ENCODE measurements at regions not wholly inside any gene's neighbourhood (a gene's known extent, or its start where the extent isn't known, plus 50 kb on each side); places are given as distances from the start of the nearest gene placed in this dataset.

DNA sequence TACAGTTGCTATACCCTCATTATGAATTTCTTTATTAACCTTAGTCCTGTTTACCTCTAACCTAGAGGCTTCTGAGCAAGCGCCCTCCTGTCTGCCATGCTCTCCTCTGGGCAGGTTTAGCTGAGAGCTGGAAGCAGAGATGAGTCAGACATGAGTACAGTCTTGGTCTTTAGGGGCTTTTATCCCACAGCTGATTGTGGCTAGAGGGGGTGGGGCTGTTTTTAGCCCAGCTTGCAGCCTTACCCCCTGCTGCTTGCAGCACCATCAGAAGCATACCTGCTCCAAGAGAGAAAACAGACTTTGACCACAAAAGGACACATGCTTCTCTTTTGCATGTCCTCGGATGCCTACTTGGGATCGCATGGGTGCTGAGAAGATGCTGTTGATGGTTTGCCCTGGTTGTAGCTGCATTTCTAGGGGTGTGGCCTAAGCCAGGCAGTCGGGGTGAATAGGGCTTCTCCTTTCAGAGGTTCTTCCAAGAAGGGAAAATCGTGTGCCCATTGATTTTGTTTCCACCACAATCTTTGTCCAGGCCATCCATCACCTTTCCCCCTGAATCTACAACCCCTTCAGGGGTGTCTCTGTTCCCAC lies 115.0 kb upstream of the LGALSL start:
- DNase-seq (ENCODE audit: low spot score) = no peak

DNA sequence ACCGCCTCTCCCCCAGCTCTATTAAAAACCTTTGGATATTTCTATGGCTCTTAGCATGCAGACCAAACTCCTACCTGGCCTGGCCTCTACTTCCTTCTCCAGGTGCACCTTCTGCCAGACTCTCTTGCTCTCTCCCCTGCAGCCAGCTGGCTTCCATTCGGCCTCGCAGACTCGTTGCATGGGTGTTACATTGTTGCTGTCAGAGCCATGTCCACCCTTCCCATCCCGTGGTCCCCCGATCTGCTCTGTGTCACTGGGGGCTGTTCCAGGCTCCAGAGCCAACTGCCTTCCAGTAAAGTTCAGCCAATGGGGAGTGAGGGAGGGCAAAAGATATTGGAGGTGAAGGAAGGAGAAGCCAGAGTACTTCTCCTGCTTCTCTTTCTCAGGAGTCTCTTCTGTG lies 112.5 kb upstream of the LGALSL start:
- DNase-seq (ENCODE audit: low spot score) = no peak

DNA sequence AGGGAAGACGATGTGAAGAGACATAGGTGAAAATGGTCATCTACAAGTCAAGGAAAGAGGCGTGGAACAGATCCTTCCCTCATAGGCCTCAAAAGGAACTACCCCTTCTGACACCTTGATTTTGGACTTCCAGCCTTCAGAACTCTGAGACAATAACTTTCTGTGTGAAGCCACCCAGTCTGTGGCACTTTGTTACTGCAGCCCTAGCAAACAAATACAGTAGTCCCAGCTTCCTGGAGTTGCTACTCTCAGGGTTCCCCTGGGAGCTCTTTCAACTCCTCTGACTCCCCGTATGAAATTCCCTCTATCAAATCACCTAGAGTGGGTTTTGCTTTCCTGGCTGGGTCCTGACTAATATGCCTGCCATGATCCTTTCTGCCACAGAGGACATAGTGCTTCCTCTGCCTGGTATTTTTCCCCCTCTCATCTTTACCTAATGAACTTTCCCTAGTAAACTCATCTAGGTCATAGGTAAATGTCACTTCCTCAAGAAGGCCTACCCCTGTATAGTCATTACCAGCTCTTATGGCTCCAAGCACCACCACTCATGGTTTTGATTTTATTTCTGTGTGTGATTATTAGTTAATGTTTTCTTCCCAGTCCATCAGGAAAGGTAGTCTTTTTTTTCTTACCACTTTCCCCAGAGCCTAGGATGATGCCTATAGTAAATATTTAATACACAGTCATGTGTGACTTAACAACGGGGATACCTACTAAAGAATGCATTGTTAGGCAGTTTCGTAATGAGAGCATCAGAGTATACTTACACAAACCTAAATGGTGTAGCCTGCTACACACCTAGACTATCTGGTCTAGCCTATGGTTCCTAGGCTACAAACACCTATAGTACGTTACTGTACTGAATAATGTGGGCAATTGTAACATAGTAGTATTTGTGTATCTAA lies 111.5 kb upstream of the LGALSL start:
- no peak for DNase-seq (ENCODE audit: low spot score)

DNA sequence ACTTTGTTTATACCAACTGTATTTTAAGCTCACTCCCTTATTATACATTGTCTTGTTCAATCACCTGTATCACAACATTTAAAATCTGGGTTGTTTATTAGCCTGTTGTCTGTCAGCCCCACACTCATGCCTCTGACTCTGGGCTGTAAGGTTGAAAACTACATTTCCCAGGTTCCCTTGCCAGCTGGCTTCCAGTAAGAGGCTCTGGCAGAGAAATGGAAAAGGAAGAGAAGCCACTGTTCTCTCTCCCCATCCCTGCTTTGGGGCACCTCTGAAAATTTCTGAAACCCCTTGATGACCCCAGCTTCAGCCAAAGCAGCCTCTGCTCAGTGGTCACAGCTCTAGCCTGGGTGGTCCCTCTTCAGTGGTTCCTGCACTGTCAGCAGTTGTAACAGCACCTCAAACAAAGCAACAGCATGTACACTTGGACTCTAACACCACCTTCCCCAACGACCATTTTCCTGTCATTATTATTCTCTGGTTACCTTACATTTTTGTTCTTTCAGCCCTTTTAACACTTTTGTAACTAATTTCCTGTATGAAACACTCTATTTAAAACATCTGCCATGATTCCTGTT lies 108.9 kb upstream of the LGALSL start:
- no peak for DNase-seq (ENCODE audit: low spot score)

DNA sequence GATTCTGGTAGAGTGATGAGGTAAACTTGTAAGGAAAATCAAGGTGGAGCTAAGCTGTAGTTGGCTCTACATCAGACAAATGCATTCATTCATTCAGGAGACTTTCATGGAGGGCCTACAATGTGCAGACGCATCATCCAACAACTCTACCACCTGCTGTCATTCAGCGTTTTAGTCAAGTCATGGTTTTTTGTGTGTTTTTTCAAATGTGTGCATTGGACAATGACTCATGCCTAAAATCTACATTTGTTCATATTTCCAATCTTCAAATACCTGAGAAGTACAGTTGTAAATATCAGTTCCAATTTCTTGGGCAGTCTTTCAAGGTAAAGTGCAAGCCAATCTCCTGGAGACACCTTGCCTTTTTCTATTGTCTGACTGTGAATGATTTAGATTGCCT lies 108.0 kb upstream of the LGALSL start:
- no peak for DNase-seq (ENCODE audit: low spot score)

DNA sequence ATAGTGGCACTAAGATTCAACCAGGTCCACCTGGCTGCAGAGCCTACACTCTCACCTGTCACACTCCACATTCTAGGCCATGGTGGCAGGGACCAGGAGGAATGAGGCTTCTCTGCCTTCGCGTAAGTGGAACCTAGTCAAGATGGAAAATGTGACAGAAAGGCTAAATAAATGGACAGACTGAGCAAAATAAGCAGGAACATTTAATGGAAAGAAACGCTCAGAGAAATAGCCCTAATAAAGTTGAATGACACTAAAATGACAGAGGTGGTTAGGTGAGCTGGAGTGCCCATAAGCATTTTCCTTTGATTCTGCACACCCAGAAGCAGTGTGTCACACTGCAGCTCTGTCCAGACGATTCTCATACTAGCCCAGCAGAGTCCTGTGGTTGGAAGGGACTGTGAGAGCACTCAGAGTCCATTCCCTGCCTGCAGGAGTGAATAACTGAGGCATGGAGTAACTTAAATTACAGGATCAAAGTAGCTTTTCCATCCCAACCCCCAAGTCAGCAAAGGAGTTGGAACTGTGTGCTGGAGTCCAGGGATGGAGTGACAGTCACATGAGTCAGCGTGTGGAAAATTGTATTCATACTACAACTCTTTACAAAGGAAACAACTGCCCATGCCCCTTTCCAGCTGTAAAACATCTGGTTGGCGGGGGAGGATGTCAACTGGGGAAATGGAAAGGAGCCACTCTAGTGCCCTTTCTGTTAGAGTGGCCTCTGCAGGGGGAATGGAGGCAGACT lies 105.4 kb upstream of the LGALSL start:
- no peak for DNase-seq (ENCODE audit: low spot score)

DNA sequence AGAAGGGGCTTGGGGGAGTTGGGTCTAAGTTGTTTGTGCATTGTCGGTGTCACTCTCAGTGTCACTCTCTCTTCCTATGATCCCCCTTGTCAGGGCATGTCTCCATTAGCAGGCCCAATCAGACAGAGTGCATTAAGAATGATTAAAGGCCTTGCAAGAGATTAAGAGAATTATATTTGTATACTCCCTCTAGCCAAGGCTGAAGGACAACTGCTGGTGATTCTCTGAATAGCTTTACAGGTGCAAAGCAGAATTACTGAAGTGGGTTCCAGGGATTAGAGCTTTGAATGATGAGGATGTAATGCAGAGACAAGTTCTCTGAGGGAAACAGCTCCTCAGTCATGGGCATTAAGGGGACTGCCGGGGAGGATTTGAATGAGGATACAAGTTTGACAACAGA lies 104.8 kb upstream of the LGALSL start:
- no peak for DNase-seq (ENCODE audit: low spot score)

DNA sequence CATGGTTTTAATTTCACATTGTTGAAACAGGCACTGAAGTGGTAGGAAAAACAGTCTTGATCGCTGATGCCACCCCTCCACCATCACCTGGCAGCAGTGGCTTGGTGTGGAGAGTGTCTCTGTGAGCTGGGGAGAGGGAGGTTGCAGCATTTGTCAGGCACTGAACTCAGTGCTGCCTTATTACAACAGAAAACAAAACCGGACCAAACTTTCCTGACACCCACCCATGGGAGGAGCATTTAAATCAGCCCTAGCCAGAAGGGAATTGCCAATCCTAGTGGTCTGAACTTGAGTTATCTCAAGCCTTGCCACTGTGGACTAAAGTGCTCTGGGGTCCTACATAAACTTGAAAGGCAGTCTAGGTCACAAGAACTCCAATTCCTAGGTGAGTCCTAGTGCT lies 103.0 kb upstream of the LGALSL start:
- DNase-seq (ENCODE audit: low spot score) = no peak

DNA sequence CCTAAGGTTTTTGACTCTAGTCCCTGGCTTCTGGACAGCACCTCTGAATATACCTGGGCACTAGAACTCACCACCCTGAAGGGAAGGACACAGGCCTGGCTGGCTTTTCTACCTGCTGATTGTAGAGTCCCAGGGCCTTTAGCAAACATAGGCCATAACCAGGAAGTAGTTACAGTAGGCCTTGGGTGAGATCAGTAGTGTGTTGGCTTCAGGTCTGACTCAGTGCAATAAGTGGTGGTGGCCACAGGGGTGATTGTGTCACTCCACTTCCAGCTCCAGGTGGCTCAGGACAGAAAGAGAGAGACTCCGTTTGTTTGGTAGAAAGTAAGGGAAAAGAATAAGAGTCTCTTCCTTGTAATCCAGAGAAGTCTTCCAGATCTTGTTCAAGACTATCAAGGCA lies 101.7 kb upstream of the LGALSL start:
- DNase-seq (ENCODE audit: low spot score) = no peak

DNA sequence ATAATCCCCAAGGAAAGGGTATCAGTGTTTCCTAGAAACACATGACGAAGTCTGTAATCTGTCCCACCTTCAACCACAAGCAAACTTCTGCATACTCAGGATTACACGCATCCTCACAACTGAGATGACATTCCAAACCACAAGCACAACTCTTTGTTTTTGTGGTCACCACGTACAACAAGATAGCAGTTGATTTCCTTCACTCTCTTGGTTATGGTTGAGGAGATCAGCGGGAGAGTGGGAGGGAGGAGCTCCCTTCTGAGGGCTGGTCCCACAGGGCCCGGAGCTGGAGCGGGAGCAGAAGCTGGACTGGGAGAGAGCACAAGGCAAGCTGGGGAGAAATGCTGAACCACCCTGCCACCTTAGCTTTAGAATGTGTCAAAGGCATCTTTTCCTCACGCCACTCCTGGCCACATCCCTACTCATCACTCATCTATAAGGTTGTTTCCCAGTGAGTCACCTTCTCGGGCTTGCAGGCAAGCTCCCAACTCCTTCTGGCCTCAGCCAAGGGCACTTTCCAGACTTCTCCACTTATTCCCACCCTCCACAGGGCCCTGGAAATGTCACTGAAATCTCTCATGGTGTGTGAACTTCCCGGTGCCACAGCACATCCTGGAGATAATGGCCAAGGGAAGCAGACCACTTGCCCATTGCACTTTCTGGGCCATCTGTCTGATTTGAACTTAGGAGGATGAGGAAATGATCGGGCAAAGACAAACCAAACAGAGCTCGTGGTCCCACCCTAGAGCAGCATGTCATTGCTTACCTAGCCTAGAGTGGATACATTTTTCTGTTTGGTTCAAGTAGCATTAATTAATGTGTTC lies 98.9 kb upstream of the LGALSL start:
- DNase-seq (ENCODE audit: low spot score) = no peak

DNA sequence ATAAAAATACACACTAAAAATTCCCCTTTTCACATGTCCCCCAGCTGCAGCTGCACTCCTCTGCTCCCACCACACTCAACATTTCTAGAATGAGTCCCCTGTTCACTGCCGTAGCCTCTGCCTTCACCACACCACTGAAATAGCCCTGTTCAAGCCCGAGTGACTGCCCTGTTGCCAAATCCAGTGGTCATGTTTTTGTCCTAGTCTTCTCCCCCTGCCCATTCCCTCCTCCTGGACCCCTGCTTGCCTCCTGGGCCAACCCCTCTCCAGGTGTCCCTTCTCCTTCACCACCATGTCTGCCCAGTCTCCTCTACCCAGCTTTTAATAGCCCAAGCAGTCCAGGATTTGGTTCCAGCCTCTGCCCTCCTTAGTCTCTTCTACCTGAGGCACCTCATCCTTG lies 97.1 kb upstream of the LGALSL start:
- no peak for DNase-seq (ENCODE audit: low spot score)

DNA sequence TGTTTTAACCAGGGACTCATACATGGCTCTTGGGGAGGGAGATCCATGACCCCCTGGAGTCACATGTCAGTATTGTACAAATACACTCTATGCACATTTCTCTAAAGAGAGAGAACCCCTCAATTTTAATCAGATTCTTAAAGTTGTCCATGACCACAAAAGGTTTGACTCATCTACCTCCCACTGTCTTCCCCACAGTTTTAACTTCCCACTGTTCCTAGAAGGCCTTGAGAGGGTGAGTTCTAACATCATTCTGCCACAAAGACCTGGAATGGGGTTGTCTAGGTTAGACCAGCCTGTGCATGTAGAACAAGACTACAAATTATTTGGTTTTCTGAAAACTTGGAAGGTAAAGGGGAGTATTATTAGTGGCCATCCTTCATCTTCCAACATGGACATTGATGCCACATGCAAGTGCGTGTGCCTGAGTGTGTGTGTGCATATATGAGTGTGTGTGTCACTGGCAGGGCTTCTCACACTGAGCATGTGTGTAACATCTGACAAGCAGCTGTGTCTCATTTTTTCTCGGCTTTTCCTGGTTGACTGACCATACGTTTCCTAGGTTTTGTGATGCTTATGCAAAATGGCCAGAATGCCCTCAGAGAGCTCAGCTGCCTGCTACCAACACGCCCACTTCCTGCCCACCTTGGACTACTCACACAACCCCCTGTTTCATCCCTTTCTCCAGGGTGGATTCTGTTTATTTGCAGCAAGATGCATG lies 94.6 kb upstream of the LGALSL start:
- no peak for DNase-seq (ENCODE audit: low spot score)

DNA sequence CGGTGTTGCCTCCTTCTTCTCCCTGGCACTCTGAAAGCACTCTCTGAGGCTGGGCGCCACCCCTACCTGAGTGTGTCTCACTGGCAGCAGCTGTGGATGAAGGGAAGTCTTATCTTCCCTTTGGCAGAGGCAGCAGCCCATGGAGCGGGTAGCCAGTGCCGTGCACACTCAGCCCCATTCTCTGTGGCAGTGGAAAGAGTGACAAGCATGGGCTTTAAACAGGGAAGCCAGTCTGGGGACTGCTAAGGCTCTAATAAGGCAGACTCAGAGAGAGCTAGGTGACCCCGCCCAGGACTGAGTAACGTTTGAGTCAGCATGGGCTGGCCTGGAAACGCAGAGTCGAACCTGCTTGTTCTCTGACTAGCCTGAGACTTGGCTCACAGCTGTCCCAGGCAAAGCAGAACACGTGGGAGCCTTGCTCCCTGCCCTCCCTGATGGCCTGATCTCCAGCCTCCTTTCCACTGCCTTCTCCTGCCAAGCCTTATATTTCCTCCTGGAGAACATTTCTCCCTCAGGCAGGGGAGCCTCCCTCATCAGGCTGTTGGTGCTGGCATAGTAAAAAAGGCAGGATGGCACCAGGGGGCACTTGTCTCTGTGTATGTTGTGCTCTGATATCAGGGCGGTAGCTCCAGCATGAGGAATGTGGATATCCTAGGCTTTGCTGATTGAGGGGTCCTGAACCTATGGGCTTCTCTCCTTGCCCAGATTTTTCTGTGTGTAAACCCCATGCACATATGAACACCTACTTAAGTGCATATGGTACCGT lies 93.9 kb upstream of the LGALSL start:
- DNase-seq (ENCODE audit: low spot score) = no peak

DNA sequence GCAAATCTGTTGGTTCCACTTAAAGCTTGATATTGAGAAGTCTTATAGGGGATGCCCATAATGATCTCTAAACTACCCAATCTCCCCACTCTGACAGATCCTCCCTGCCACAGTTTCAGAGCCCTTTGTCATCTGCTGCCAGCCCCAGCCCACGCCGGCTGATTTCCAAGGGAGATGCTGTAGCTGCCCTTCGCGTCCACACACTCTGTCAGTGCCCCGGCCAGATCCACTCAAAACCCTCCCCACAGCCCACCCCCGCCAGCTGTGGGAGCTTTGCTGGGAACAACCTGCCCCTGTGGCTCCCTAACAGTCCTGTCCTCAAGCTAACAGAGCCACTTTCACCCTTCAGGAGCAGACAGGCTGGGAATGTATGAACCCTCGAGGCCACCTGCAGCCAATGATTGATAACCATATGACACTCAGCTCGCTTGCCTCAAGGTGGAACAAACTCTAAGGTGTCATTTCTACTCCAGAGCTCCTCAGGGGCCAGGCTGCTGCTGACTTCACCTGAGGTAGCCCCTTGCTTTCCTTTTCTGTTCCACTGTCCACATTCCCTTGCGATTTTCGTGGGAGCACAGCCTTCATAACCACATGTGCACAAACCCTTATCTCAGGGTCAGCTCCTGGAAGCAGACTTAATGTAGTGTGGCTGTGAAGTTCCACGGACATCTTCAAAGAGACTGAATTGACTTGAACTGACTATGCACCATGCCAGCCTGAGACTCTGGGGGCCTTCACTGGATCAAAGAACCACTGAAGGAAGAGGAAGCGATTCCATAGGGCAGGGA lies 92.6 kb upstream of the LGALSL start:
- DNase-seq (ENCODE audit: low spot score) = no peak

DNA sequence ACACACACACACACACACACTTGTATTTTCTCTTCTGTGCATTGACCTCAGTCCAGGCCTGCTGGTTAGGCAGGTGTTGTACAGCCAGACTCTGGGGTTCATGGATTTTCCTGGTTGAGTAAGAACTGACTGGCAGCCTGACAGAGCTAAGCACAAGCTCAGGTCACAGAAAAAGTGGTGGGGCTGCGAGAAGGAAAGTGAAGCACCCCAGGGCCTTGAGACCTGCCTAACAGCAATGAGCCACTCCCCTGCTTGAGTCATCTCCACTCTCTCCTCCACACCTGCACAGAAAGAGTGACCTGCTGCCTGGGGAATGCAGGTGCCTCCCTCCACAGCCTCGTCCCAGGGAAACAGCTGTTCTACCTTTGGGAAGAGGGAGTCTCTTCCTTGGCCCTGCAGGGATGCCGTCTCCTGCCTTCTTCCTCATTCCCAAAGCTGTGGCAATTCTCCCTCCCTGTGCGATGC lies 91.4 kb upstream of the LGALSL start:
- DNase-seq (ENCODE audit: low spot score) = no peak

DNA sequence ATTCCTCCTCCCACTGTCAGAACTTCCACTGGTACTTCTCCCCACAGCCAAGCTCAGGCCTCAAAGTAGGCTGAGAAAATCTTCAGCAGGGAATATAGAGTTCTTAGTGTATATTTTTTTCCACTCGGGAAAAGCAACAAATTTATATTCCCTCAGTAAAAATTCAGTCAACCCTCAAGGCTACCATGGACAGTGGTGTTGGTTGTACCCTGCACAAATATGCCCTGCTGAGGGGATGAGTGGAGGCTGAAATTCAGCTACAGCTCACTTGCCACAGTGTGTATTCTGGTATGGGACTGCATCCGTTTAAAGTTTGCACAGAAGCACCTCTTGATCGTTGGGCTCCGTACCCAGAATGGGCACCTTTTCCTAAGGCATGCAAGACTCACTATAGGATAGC lies 90.8 kb upstream of the LGALSL start:
- no peak for DNase-seq (ENCODE audit: low spot score)

DNA sequence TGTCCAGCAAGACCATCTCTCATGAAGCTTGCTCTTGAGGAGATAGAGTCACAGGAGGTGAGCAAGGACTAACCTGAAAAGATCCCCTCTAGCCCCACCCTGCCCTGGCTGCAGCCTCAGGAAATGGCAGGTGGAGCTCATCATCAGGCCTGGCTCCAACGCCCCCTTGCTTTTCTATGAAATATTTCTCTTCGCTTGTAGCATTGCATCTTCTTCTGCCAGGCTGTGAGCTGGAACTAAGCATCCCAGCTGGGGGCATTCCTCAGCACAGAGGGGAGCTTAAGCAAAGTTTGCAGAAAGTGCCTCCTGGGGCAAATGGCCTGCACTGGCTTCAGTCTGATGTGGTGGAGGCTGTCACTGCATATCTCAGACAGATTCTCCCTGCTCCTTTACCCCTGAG lies 90.1 kb upstream of the LGALSL start:
- no peak for DNase-seq (ENCODE audit: low spot score)

DNA sequence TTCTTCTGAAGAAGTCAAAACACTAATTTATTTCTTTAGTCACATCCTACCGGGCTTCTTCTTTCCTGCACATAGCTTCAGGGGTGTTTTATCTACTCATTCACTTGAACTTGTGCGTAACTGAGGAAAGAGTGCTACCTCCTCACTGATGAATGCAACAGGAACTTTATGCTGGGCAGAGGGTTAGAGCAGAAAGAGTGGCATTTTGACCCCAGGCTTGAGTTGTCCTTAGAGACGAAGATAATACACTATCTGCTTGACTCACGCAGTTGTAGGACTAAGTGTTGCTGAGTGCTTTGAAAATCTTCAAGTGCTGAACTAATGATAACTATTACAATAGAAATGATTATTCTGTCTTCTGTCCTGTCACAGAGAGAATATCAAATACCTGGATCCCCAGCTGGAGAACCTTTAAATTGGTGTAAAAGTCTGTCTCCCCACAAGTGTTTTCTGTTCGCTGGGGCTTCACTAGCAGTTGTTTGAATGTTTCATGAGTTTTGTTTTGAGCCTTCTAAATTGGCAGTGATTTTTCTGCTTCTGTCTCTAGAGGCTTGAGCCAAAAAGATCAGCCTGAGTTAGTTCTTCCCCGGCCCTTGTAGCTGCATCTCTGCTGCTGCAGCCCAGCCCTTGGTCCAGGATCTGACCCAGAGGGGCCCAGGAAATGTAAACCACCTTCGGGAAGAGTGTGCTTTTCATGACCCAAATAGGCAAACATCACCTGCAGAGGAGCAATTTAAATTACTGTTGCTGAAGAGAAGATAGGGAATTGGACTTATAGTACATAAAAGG lies 86.3 kb upstream of the LGALSL start:
- no peak for DNase-seq (ENCODE audit: low spot score)

DNA sequence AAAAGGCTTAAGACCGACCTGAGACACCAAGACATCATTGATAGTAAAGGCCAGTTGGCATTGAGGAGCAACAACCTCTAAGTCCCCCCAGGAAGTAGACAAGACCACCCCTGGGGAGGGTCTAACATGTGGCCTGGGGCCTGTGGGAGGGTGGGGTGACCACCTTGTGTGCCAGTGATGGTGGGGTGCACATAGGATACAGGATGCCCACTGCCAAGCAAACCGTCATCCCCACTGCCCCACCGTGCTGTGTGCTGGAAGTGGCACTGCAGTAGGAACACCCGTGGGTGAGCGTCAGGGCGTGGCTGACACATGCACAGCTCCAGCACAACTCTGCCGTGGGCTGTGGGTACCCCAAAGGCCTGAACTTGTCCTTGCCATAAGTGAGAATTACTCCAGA lies 84.3 kb upstream of the LGALSL start:
- no peak for DNase-seq (ENCODE audit: low spot score)
